ENCODE measurements at regions not wholly inside any gene's neighbourhood (a gene's known extent, or its start where the extent isn't known, plus 50 kb on each side); places are given as distances from the start of the nearest gene placed in this dataset.

DNA sequence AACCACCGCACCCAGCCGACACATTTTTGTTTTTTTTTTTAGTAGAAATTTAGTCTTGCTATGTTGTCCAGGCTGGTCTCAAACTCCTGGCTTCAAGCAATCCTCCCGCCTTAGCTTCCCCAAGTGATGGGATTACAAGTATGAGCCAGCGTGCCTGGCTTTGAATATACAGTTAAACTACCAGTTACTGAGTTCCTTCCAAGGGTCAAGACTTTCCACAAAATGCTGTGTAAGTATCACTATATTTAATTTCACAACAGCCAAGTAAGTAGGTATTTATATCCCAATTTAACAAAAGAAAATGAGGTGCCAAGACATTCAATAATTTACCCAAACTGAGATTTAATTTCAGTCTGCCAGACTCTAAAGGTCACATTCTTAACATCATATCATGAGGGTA, 181.3 kb upstream of the TMC3 start:
- Histone ChIP-seq H3K27me3 (ENCODE audit: insufficient read depth) (no peaks in the 10 kb centered on the region), H3F3A (replicated peaks; ENCODE audit: low read depth) (no peaks in the 10 kb centered on the region), H3K4me3 (no peak overlapping the region), H2AFZ (no peak overlapping the region), H3K27ac (ENCODE audit: low read depth) (no peak overlapping the region), H3K4me2 (no peak overlapping the region), H3K36me3 (ENCODE audit: insufficient read depth) (no peaks in the 10 kb centered on the region), H3K4me1 (ENCODE audit: insufficient read depth) (peaks cover 4% of the 10 kb centered on the region; the same call in 1 of the 2 replicates), H3K79me2 (replicated peaks; ENCODE audit: insufficient read depth) (no peaks in the 10 kb centered on the region), H4K20me1 (replicated peaks; ENCODE audit: insufficient read depth) (no peaks in the 10 kb centered on the region), H3K9me2 (ENCODE audit: insufficient read depth) (no peaks in the 10 kb centered on the region)
- no peaks in the 10 kb centered on the region for H3K36me3 Mint-ChIP-seq (ENCODE audit: low read depth)
- H3K9me3 Mint-ChIP-seq: no peaks in the 10 kb centered on the region
- H3K4me1 Mint-ChIP-seq: peaks cover 11% of the 10 kb centered on the region
- no peaks in the 10 kb centered on the region for H3K27me3 Mint-ChIP-seq (ENCODE audit: insufficient read depth, low read depth, poor library complexity)
- no peak for ATAC-seq
- TF ChIP-seq, protein P1, sequence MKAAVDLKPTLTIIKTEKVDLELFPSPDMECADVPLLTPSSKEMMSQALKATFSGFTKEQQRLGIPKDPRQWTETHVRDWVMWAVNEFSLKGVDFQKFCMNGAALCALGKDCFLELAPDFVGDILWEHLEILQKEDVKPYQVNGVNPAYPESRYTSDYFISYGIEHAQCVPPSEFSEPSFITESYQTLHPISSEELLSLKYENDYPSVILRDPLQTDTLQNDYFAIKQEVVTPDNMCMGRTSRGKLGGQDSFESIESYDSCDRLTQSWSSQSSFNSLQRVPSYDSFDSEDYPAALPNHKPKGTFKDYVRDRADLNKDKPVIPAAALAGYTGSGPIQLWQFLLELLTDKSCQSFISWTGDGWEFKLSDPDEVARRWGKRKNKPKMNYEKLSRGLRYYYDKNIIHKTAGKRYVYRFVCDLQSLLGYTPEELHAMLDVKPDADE (IDR thresholded peaks at IDR 0.05): no peak
- TF ChIP-seq ZNF114 (CRISPR knock-in tag; IDR thresholded peaks at IDR 0.05): no peak
- no peak for TF ChIP-seq ZNF331 (CRISPR knock-in tag; IDR thresholded peaks at IDR 0.05; ENCODE audit: low read depth)
- no peak for TF ChIP-seq STAT1 (IDR thresholded peaks at IDR 0.05; ENCODE audit: unreplicated experiment)
- TF ChIP-seq, protein P2, sequence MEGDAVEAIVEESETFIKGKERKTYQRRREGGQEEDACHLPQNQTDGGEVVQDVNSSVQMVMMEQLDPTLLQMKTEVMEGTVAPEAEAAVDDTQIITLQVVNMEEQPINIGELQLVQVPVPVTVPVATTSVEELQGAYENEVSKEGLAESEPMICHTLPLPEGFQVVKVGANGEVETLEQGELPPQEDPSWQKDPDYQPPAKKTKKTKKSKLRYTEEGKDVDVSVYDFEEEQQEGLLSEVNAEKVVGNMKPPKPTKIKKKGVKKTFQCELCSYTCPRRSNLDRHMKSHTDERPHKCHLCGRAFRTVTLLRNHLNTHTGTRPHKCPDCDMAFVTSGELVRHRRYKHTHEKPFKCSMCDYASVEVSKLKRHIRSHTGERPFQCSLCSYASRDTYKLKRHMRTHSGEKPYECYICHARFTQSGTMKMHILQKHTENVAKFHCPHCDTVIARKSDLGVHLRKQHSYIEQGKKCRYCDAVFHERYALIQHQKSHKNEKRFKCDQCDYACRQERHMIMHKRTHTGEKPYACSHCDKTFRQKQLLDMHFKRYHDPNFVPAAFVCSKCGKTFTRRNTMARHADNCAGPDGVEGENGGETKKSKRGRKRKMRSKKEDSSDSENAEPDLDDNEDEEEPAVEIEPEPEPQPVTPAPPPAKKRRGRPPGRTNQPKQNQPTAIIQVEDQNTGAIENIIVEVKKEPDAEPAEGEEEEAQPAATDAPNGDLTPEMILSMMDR (conservative IDR thresholded peaks at IDR 0.05; ENCODE audit: low read depth in 2 of 2): no peak
- TF ChIP-seq CREB1 (CRISPR knock-in tag; IDR thresholded peaks at IDR 0.05; ENCODE audit: low read depth): no peak
- no peak for TF ChIP-seq EZH2 (IDR thresholded peaks at IDR 0.05; ENCODE audit: low read depth, unreplicated experiment)
- no peak for TF ChIP-seq NANOG (IDR thresholded peaks at IDR 0.05; ENCODE audit: borderline replicate concordance)
- TF ChIP-seq, protein P3, sequence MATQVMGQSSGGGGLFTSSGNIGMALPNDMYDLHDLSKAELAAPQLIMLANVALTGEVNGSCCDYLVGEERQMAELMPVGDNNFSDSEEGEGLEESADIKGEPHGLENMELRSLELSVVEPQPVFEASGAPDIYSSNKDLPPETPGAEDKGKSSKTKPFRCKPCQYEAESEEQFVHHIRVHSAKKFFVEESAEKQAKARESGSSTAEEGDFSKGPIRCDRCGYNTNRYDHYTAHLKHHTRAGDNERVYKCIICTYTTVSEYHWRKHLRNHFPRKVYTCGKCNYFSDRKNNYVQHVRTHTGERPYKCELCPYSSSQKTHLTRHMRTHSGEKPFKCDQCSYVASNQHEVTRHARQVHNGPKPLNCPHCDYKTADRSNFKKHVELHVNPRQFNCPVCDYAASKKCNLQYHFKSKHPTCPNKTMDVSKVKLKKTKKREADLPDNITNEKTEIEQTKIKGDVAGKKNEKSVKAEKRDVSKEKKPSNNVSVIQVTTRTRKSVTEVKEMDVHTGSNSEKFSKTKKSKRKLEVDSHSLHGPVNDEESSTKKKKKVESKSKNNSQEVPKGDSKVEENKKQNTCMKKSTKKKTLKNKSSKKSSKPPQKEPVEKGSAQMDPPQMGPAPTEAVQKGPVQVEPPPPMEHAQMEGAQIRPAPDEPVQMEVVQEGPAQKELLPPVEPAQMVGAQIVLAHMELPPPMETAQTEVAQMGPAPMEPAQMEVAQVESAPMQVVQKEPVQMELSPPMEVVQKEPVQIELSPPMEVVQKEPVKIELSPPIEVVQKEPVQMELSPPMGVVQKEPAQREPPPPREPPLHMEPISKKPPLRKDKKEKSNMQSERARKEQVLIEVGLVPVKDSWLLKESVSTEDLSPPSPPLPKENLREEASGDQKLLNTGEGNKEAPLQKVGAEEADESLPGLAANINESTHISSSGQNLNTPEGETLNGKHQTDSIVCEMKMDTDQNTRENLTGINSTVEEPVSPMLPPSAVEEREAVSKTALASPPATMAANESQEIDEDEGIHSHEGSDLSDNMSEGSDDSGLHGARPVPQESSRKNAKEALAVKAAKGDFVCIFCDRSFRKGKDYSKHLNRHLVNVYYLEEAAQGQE (IDR thresholded peaks at IDR 0.05; ENCODE audit: unreplicated experiment): no peak
- no peak overlapping the region for H3K27ac Mint-ChIP-seq
- no peak overlapping the region for H3K4me3 Mint-ChIP-seq
- DNase-seq (ENCODE audit: low spot score): no peak

Measured in GM23338 (cell line).